T-helper 1 cell treated with Interleukin-12 subunit alpha and Interleukin-12 subunit beta and Interleukin-4 antibody, amounts not matched to agents 30 ng/mL and 1 ng/mL, for 36 hours (primary cell): ENCODE measurements at regions not wholly inside any gene's neighbourhood (a gene's known extent, or its start where the extent isn't known, plus 50 kb on each side); places are given as distances from the start of the nearest gene placed in this dataset.
"Not testable (repeated sequence)": the region's sequence is repeated elsewhere in the genome, so short reads cannot be mapped to it uniquely, and the experiment has no call there.

Experiments used
- intact Hi-C: fragments of 100-400 bp; cut with micrococcal nuclease; formaldehyde crosslinking; loops from one replicate; pipeline ENCODE4 v1.15.1; 2024

DNA sequence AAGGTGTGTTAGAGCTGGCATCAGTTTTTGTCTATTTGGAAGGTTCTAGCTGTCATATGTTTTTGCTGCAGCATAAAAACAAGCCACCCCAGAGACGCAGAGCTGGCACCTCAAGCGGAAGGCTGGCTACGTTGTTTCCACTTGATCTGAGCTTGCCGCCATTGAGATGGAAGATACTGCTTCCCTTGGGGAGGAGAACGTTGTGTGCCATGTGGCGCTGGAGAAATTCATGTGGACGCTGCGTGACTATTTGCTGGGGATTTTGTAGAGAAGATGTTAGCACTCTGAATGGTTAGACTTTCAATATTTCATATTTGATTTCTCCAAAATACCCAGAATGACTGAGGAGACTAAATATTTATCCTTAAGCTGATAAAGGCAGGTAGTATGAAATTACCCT lies 216.2 kb upstream of the ST6GAL2 start:
- intact Hi-C loops = no loop called here

DNA sequence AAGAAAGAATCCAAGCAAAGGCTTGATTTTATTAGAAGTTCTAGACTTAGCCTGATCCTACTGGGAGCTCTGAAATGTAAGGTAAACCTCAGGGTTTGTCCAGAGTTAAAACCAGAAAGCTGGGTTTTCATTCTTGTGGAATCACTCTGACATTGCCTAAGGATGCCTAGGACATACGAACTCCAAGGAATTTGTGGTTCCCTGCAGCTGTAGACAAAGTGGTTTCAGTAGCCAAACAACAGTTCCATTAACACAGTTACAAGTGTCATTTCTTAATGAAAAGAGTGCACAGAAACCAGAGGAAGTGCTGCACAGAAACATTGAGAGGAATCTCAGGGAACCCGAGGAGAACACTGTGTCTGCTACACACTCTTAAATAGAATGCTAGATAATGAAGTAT lies 221.4 kb upstream of the ST6GAL2 start:
- intact Hi-C loops = no loop called here

- intact Hi-C loops = no loop called here
These were observed 222.6 kb upstream of the ST6GAL2 start for GRCh38 chr2:107108556-107108955.

DNA sequence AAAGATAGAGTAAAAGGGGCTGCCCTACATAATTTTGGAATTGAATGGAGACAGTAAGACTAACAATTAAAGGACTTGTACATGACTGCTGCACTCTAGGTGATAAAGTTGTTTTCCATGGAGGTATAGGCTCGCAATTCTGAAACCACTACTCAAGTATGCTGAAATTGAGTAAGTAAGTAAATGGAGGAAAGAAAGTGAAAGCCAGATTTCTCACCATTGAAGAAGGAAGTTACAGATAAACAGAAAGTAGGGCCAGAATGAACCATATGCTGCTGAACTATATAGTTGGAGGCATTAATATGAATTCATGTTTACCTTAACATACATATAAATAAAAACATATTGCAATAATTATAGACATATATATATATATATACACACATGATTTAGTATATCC lies 225.7 kb upstream of the ST6GAL2 start:
- intact Hi-C loops = no loop called here

DNA sequence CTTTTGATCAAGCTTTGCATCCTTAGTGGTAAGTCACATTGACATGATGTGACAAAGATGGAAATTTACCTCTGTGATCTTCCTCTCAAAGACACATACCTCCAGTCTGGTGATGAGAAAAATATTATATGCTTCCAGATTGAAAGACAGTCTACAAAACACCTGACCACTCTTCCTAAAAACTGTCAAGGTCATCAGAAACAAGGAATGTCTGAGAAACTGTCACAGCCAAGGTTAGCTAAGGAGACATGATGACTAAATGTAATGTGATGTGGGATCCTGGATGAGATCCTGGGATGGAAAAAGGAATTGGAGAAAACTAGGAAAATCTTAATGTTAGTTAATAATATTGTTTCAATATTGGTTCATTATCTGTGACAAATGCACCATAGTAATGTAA lies 226.6 kb upstream of the ST6GAL2 start:
- intact Hi-C loops = no loop called here

DNA sequence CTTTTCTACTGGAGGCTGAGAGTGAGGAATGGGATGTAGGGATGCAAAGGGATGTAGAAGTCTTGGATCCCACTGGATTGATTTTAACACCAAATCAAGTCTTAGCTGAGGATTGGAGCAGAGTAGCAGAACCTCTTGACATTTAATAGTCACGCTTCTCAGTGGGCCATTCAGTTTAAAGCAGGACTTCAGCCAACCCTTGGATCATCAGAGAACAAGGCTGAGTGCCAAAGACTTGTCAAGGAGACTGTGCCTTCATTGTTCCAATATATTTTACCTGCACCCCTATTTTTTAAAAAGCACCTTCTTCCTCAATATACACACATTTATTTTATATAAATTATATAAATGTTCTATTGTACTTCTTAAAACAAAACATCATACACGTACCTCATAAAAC lies 242.4 kb upstream of the ST6GAL2 start:
- intact Hi-C loops = no loop called here

GRCh38 chr2:107132070-107132469 lies 246.1 kb upstream of the ST6GAL2 start:
- intact Hi-C loops = no loop called here

- intact Hi-C loops = no loop called here
These were observed 246.8 kb upstream of the ST6GAL2 start for GRCh38 chr2:107132746-107133145.

DNA sequence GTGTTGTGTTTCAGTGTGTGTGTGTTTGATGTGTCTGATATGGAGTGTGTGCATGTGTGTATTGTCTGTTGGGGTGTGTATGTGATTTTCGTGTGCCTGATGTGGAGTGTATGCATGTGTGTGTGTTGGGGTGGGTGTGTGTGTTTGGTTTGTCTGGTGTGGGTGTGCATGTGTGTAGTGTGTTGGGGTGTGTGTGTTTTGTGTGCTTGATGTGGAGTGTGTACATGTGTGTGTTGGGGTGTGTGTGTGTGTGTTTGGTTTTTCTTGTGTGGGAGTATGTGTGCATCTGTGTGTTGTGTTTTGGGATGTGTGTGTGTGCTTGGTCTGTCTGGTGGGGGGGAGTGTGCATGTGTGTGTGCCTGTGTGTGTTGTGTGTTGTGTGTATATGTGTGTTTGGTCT lies 247.4 kb upstream of the ST6GAL2 start:
- intact Hi-C loops = no loop called here

GRCh38 chr2:107136733-107137132 lies 250.8 kb upstream of the ST6GAL2 start:
- intact Hi-C loops = no loop called here

GRCh38 chr2:107137706-107138105 lies 251.7 kb upstream of the ST6GAL2 start:
- intact Hi-C loops = no loop called here

DNA sequence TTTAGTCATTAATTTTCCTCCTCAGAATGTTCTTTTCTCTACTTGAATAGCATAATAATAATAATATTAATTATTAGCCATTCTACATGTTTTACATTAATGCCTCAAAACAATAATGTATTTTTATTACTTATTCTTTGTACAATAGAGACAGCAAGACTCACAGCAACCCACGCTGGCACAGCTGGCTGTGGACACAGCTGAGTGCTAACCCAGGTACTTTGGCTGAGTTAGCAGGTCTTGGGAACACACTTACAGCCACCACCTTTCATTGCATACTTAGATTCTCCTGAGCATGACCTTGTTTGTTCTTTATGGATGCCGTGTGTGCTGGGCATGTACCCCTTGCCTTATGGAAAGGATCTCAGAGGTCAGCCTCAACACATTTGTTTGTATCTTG lies 260.2 kb upstream of the ST6GAL2 start:
- intact Hi-C loops = no loop called here

DNA sequence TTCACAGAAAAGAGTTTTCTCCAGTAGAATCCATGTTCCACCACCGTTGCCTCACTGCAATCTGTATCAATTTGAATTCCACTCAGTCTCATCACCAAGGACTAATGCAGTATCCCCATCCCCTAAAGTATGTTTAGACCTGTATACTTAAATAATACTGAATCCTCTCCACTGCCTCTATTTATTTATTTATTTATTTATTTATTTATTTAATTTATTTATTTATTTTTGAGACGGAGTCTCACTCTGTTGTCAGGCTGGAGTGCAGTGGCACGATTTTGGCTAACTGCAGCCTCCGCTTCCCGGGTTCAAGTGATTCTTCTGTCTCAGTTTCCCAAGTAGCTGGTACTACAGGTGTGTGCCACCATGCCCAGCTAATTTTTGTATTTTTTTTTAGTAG lies 260.7 kb upstream of the ST6GAL2 start:
- intact Hi-C loops = not testable (repeated sequence)

DNA sequence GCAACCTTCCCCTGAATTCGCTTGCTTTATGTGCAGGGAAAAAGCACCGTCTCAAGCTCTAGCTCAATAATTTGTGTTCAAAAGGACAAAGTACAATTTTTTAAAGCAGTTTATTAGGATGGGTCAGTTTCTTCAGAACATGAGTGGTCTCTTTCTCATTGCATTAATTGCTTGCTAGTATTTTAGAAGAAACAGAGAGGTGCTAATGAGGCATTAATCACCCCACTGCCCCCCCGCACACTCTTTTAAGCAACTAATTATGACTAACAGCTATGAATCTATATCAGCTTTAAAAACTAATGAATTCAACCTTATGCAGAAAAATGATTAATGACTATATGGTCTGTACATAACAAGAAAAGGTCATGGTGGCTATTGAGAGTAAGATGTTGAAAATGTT lies 262.1 kb upstream of the ST6GAL2 start:
- intact Hi-C loops = no loop called here

DNA sequence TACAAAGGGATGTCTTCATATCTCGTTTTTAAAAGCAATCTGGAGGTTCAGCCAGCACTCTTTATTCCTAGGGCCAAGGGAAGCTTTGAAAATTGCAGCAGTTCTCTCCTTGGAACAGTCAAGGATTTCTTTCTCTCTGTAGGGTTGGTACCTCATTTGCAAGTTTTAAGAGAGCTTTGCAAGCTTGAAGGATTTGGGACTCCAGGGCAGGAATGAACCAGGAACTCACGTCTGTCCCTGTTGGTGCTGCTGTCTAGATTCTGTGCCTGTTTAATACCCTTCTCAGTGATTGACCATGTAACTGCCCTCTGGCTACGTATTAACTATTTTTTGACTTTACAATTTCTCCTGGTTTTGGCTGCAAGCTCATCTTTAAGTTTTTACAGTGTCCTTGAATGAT lies 262.5 kb upstream of the ST6GAL2 start:
- intact Hi-C loops = no loop called here

- intact Hi-C loops = no loop called here
These were observed 274.8 kb upstream of the ST6GAL2 start for GRCh38 chr2:107160640-107161239.

DNA sequence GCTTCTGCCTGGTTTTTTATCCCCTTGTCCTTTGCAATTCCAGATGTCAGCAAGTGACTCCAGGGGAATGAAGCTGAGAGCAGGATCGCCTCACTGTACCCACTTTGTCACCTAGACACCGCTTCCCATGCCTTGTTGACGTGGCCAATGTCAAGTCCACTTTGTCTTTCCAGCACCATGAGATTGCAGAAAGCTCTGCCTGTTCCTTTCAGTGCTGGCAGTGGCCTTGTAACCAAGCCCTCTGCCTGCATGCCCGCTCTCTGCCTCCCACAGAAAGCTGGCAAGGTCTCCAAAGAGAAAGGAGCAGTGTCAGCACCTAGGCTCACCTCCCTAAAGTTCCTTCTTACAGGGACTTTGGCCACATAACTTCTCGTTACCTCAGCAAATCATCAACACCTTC lies 282.2 kb upstream of the ST6GAL2 start:
- intact Hi-C loops = no loop called here

DNA sequence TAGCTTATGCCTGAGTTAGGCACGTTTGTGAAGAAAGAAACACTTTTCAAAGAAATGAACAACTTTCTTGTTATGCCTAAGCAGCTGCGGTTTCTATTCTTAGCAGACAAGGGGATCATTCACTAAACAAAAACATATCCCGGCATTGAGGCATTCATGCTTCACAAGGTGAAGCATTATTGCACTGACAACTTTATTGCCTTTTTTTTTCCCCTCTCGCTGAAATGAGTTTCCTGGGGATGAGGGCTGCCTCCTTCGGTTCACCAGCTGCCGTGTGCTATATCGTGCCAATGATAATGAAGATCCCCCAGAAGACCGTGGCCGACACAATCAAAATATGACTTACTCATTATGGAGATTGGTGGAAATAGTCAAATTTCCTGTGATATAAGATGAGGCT lies 288.2 kb upstream of the ST6GAL2 start:
- intact Hi-C loops = no loop called here

DNA sequence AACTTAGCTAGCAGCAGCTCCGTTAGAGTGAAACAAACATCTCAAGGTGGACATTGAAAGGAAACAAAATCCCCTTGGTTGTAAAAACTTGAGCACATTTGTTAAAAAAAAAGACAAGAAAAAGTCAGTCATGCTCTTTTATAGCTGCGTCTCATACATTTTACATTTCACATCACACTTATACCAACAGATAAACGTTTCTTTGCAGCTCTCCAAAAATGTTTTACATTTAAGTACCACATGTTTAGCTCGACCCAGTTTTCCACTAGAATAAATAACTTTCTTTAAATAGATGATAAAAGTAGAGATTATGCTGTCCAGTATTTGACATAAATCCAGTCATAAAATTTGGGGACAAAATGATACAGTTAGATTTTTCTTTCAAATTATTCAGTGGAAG lies 297.0 kb upstream of the ST6GAL2 start:
- intact Hi-C loops = no loop called here

GRCh38 chr2:107187870-107188269 lies 301.9 kb upstream of the ST6GAL2 start:
- intact Hi-C loops = no loop called here

DNA sequence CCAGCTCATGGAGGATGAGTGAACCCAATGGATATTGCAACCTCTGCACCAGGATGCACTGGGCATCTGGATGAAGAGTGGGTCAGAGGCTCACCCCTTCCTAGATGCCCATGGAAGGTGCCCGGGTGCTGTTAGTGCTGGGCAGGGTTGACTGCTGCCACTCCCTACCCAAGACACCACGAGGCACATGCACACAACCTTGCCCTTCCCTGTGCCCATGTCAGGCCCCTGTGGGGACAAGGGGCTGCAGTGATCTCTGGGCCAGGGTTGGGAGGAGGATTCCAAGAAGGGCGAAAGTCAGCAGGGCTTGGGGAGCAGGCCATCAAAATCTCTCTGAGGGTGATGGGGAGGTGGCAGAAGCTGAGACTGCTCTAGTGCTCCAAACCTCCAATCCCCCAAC lies 309.7 kb upstream of the ST6GAL2 start:
- intact Hi-C loops = no loop called here

- intact Hi-C loops = no loop called here
These were observed 311.8 kb upstream of the ST6GAL2 start for GRCh38 chr2:107197594-107198294.

DNA sequence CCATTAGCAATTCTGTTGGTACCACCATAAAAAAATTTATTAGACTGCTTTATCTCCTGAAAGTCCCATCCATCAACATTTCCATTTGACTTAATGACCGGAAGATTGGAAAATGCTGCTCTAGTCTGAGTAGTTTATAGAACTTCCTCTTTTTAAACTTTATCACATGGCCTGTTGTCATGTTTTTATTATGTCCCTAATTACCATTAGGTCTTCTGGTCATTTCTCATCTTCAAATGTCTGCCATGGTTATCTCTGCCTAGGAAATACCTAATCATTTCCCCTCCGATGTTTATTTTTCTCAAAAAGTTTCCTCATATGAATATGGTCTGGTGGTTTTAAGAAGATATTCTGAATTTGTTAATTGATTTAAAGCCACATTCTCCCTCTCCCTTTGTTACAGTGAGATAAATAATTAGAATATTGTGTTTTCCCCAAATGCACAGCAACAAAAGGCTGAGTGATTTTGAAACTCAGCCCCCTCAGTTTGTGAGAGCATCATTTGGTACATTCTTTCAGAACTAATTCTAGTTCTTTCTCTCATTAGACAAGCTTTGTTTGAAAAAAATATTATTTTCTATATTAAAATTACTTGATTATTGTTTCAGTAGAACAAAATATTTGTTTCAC lies 317.1 kb upstream of the ST6GAL2 start:
- intact Hi-C loops = no loop called here
